ENCODE measurements at regions not wholly inside any gene's neighbourhood (a gene's known extent, or its start where the extent isn't known, plus 50 kb on each side); places are given as distances from the start of the nearest gene placed in this dataset.
"Not testable (repeated sequence)": the region's sequence is repeated elsewhere in the genome, so short reads cannot be mapped to it uniquely, and the experiment has no call there.

DNA sequence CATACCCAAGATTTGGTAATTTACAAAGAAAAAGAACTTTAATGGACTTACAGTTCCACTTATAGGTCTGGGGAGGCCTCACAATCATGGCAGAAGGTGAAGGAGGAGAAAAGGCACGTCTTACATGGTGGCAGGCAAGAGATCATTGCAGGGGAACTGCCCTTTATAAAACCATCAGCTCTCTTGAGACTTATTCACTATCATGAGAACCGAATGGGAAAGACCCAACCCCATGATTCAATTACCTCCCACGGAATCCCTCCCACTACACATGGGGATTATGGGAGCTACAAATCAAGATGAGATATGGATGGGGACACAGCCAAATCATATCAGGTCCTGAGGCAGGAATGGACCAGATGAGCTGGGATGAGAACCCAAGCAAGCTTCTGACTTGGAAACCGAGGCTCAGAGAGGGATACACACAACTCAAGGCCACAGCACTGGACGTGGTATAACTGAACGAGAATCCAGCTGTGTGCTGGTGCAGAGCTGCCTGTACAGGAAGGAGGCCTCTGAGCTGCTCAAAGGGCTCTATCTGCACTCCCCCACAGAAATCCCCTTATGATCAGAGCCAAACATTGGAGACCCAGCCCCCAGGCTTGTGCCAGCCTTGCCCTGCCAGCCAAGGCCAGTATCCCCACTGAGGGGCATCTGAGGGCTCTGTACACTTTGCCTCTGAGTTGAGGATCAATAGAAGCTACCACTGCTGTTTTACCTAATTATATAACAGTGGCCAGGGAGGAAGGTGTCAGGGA is 137.8 kb downstream of the CEBPB start:
- DNase-seq (ENCODE audit: low read depth), result no peak

- DNase-seq (ENCODE audit: low read depth), result no peak
Measured at GRCh38 chr20:50328996-50329898, 138.6 kb downstream of the CEBPB start.

DNA sequence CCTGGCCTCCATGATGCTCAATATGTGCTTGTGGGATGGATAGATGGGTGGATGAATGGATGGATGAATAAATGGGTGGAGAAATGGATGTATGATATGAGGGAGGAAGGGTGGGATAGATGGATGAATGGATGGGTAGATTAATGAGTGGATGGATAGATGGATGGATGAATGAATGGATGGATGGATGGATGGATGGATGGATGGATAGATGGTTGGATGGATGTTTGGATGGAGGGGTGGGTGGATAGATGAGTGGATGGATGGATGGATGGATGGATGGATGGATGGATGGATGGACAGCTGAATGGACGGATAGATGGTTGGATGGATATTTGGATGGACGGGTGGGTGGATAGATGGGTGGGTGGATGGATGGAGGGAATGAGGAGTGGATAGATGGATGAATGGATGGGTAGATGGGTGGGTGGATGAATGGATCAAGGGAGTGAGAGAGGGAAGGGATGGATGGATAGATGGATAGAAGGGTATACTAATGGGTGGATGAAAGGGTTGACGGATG is 139.4 kb downstream of the CEBPB start:
- no peak for DNase-seq (ENCODE audit: low read depth)

GRCh38 chr20:50330504-50331313 is 140.1 kb downstream of the CEBPB start:
- DNase-seq (ENCODE audit: low read depth), result no peak

- no peak for DNase-seq (ENCODE audit: low read depth)
Measured at GRCh38 chr20:50331469-50332363, 141.1 kb downstream of the CEBPB start.

DNA sequence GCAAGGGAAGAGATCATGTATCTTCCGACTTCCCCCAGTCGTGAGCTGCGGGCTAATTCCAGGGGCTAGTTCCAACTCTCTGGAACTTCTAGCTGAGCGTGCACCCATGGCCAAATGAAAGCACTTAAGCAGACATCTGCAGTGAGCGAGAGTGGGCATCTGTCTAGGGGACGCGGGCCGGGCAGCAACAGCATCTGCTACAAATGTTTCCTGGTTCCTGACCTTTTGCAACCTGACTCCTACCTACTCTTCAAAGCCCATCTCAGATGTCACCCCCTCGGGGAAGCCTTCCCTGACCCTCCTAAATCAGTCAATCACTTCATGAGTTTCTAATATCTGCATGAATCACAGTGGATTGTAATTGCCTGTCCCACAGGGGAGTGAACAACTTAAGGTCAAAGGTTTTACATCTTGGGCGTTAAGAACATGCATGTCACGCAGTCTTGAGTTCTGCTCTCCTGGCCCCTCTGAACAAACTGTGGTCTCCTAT is 141.9 kb downstream of the CEBPB start:
- no peak for DNase-seq (ENCODE audit: low read depth)

DNA sequence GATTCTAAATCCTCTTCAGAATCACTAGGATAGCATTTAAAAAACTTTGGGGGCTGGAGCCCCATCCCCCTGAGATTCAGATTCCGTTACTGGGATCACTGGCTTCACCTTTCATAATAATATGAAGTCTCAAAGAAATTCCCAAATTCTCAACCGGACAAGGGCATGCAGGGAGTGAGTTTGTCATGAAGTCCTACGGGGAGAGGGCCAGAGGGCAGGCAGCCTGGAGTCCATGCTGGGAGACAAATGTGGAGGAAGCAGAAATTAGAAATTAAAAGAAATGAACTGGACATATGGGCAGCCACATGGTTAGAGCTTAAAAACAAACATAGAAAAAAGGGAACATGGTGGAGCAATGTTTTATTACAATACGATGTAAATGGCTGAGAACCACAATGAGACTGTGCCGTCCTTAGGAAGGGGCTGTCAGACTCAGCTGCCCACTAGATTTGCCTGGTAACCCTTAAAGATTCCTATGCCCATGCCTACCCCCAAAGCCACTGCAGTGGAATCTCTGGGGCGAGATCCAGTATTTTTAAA is 142.6 kb downstream of the CEBPB start:
- no peak for DNase-seq (ENCODE audit: low read depth)

GRCh38 chr20:50333812-50334211 is 143.2 kb downstream of the CEBPB start:
- peak; percentile 52 for DNase-seq (ENCODE audit: low read depth)

- not testable (repeated sequence) for DNase-seq (ENCODE audit: low read depth)
Measured at GRCh38 chr20:50334512-50334911, 143.9 kb downstream of the CEBPB start.

DNA sequence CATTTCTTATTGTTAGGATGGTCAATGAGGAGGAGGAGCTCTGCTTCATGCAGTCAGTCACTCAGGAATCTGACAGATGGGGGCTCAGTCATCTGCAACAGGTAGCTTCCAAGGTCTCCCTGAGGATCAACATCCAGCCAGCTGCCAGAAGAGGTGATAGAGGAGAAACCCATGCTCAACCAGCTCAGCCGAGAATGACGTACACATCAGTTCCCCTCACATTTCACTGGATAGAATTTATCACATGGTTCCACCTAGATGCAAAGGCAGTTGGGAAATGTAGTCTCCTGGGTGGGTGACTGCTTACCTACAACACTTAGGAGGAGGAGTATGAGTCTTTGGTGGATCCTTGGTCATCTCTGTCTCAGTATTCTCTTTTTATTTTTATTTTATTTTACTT is 144.5 kb downstream of the CEBPB start:
- DNase-seq (ENCODE audit: low read depth), result peak; percentile 27

- no peak for DNase-seq (ENCODE audit: low read depth)
Measured at GRCh38 chr20:50335866-50336265, 145.2 kb downstream of the CEBPB start.

- no peak for DNase-seq (ENCODE audit: low read depth)
Measured at GRCh38 chr20:50336661-50337060, 146.0 kb downstream of the CEBPB start.

- no peak for DNase-seq (ENCODE audit: low read depth)
Measured at GRCh38 chr20:50337521-50338466, 147.2 kb downstream of the CEBPB start.

GRCh38 chr20:50338479-50339391 is 148.1 kb downstream of the CEBPB start:
- peak; percentile 54 for DNase-seq (ENCODE audit: low read depth)

DNA sequence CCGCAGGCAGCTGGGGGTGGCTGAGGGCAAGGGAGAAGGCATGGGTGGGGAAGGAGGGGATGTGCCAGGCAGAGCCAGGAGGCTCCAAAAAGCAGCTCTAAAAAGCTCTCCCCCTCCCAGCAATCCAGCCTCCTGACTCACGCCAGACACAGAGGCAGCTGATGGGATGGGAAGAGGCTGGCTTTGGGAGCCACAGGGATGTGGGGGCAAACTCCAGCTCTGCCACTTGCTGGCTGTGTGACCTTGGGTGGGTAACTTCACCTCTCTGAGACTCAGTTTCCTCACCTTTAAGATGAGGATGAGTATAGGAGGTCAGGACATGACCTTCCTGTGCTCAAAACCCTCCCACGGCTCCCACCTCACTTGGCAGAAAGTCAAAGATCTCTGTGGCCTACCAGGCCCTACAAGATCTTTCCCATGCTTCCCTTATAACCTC is 148.9 kb downstream of the CEBPB start:
- peak; percentile 75 for DNase-seq (ENCODE audit: low read depth)

- DNase-seq (ENCODE audit: low read depth), result no peak
Measured at GRCh38 chr20:50340541-50340940, 149.9 kb downstream of the CEBPB start.

GRCh38 chr20:50341050-50341449 is 150.4 kb downstream of the CEBPB start:
- no peak for DNase-seq (ENCODE audit: low read depth)
